Large intestine (tissue), 3 donors: ENCODE measurements at regions not wholly inside any gene's neighbourhood (a gene's known extent, or its start where the extent isn't known, plus 50 kb on each side); places are given as distances from the start of the nearest gene placed in this dataset.

ENCODE experiments used
- DNase-seq, 2 donors: peaks; one replicate each; pipeline versions ENCODE4 v3.0.0 to v3.0.0-alpha.2; 2013
- H3K27ac ChIP-seq: one replicate; pipeline ENCODE4 v1.5.1; 2013; ENCODE audit warnings: low read length
- H3K27me3 ChIP-seq: 2 replicates; pipeline ENCODE4 v1.6.1; 2013; ENCODE audit warnings: low read length; ENCODE audit not compliant: control insufficient read depth, insufficient read depth
- H3K36me3 ChIP-seq: 2 replicates; pipeline ENCODE4 v1.6.1; 2013; ENCODE audit warnings: low read length; ENCODE audit not compliant: control insufficient read depth, insufficient read depth
- H3K4me1 ChIP-seq: one replicate; pipeline ENCODE4 v1.6.1; 2013; ENCODE audit warnings: low read length; ENCODE audit not compliant: control insufficient read depth, insufficient read depth
- H3K4me3 ChIP-seq: one replicate; pipeline ENCODE4 v1.5.1; 2013; ENCODE audit warnings: low read length
- H3K9me3 ChIP-seq: one replicate; pipeline ENCODE4 v1.6.1; 2013; ENCODE audit warnings: mild to moderate bottlenecking, low read depth, low read length, moderate library complexity; ENCODE audit not compliant: control insufficient read depth
- WGBS: methylation state at CpG from one replicate; pipeline ENCODE4 v1.1.5; 2013; ENCODE audit warnings: low lambda C conversion rate; ENCODE audit not compliant: insufficient coverage; 5-methylcytosine and 5-hydroxymethylcytosine counted together

DNA sequence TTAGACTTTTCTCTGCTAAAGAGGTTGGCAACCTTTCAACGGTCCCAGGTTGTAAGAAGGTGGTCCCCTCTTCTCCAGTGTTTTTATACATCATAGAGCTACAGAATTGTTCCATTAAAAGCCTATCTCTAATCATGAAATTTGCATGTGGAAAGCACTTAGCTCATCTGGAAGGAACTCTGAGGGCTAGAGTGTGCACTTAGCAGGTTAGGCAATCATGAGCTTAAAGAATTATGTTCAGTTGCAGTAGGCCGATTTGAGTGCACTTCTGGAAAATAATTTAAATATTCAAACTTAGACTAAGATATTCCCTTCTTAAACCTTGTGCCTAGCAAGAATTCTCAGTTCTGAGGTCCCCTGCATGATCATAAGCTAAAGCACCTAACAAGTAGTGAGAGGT is 468.7 kb downstream of the SPATA31D1 start:
- H3K27ac ChIP-seq: no peak overlapping the region
- H3K4me1 ChIP-seq: peaks cover 5% of the 10 kb centered on the region
- no peak for DNase-seq
- H3K36me3 ChIP-seq: no peaks in the 10 kb centered on the region
- no peaks in the 10 kb centered on the region for H3K9me3 ChIP-seq
- no CpG with 5 or more reads among the region's 2 CpGs for WGBS
- H3K27me3 ChIP-seq: no peaks in the 10 kb centered on the region
- no peak overlapping the region for H3K4me3 ChIP-seq

DNA sequence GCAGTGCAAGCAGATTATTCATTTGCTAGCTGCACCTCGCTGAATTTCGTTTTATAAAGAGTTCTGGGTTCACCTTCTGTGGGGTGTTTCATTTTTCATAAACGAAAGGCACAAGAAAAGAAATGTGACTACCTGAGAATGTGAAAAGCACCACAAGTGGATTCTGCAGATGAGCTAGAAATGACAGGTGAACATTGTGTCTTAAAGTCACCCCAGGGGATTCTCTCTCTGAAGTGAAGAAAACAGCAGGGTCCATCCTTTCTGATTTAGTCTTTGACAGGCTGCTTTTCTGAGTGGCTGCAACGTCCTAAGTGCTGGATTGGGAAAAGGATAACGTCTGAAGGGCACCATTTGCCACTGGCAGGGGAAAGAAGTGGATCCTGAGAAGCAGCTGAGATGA is 469.3 kb downstream of the SPATA31D1 start:
- Histone ChIP-seq H3K4me3 (no peak overlapping the region), H3K4me1 (peaks cover 5% of the 10 kb centered on the region), H3K36me3 (no peaks in the 10 kb centered on the region), H3K27me3 (no peaks in the 10 kb centered on the region), H3K9me3 (no peaks in the 10 kb centered on the region), H3K27ac (no peak overlapping the region)
- DNase-seq: no peak
- 100% methylated on average over 1 of the region's 5 CpGs for WGBS

DNA sequence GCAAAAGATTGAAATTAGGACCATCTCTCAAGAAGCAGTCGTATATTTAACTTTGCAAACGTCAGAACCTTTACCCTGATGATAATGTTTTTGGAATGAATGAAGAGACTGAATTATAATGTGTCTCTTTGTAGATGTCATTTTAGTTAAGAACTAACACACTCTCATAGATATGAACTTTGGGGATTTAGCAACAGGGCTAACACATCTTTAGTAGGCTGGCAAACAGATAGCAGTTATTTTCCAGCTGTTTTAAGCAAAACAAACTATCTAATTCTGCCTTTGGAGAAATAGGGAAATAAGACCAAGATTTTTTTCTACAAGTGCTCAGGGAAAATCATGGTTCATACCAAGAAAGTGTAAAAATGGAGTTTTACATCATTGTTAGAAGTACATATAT is 469.7 kb downstream of the SPATA31D1 start:
- Histone ChIP-seq H3K27me3 (no peaks in the 10 kb centered on the region), H3K27ac (no peak overlapping the region), H3K9me3 (no peaks in the 10 kb centered on the region), H3K4me1 (peaks cover 5% of the 10 kb centered on the region), H3K4me3 (no peak overlapping the region), H3K36me3 (no peaks in the 10 kb centered on the region)
- no peak for DNase-seq
- WGBS: 100% methylated on average over 2 of the region's 2 CpGs

DNA sequence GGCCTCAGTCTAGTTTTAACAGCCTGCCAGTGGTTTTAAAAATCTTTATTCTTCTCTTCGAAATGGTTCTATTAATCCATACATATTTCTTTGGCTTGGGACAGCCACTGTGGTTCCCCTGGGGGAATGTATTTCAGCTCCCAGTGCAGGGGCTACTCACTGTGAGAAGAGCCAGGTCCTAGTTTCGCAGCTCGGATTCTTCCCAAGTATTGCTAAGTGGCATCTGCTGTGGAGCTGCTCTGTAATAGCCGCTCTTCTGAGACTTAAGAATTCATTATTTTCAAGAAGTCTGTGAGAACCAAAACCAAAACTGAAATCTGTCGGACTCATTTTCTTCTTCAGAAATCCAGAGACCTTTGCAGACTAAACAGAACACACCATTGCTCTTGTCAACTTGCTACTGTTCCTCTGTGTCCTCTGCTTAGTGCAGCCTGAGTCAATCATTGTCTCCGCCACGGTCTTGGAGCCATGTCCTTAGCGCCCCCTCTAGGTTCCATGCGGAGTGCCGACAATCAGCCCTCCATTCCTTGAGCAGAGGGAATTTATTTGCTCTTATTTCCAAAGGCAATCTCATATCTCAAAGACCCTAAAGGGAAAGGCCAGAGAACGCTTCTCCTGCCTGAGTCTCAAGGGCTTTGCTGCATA is 478.2 kb downstream of the SPATA31D1 start:
- WGBS: 100% methylated on average over 2 of the region's 11 CpGs
- peak; percentile 20 to 36 for DNase-seq
- Histone ChIP-seq H3K9me3 (no peaks in the 10 kb centered on the region), H3K4me1 (no peaks in the 10 kb centered on the region), H3K27ac (no peak overlapping the region), H3K27me3 (no peaks in the 10 kb centered on the region), H3K4me3 (no peak overlapping the region), H3K36me3 (no peaks in the 10 kb centered on the region)

DNA sequence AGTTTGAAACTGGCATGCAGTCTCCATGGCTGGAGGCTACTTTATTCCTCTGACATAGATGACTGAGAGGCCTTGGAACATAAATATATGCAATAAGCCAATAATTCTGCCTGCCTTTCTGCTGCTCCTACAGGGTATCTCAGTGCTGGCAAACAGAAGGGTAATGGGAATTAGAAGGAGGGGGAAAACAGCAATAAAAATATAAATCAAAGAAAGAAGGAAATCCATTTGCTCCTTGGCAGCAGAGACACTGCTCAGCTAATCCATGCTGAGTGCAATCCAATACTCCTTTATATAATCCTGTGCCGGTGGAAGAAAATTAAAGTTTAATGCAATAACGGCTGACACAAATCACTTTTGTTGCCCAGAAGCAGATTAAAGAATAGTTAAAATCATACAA is 478.9 kb downstream of the SPATA31D1 start:
- Histone ChIP-seq H3K27ac (no peak overlapping the region), H3K4me1 (no peaks in the 10 kb centered on the region), H3K4me3 (no peak overlapping the region), H3K36me3 (no peaks in the 10 kb centered on the region), H3K9me3 (no peaks in the 10 kb centered on the region), H3K27me3 (no peaks in the 10 kb centered on the region)
- DNase-seq: no peak
- WGBS: 33% methylated on average over 1 of the region's 2 CpGs

DNA sequence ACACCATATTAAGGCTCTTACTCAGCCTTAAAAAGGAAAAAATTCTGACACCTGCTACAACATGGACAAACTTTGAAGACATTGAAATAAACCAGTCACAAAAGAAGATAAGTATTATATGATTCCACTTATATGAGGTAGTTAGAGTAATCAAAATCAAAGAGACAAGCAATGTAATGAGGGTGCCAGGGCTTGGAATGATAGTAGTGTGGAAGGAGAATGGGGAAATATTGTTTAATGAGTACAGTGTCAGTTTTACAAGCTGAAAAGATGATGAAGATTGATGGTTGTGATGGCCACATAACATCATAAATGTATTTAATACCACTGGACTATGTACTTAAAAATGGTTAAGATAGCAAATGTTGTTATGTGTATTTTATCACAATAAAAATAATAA is 485.7 kb downstream of the SPATA31D1 start:
- no peak overlapping the region for H3K27ac ChIP-seq
- H3K4me1 ChIP-seq: no peaks in the 10 kb centered on the region
- no peak for DNase-seq
- no peak overlapping the region for H3K4me3 ChIP-seq
- no peaks in the 10 kb centered on the region for H3K27me3 ChIP-seq
- H3K36me3 ChIP-seq: no peaks in the 10 kb centered on the region
- no peaks in the 10 kb centered on the region for H3K9me3 ChIP-seq

DNA sequence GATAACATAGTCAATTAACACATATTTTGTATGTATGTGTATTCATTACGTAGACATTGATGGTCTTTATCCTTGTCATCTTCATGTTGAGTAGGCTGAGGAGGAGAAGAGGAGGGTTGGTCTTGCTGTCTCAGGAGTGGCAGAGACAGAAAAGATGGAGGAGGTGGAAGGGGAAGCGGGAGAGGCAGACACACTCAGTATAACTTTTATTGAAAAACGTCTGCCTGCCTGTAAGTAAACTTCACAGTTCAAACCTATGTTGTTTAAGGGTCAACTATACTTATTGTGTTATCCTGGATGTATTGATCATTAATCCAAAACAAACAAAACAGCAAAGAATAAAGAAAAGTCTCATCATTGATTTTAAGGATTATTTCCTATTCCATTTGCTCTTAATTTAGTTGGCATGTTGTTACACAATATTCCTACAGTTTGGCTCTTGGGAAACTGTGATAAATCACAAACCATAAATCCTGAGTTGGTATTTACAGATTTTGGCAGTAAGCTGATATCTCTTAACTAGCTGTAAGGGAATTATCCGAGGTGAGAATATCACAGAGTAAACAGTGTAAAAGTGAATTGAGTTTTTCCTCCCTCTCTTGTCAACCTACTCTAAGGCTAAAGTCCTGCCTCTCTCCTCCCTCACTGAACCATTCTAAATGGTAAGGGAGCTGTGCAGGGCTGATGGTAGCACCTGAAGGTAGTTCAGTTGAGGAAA is 487.2 kb downstream of the SPATA31D1 start:
- DNase-seq: peak in 1 of 2 donors; percentile 18
- Histone ChIP-seq H3K36me3 (no peaks in the 10 kb centered on the region), H3K27me3 (no peaks in the 10 kb centered on the region), H3K4me3 (no peak overlapping the region), H3K4me1 (no peaks in the 10 kb centered on the region), H3K27ac (no peak overlapping the region), H3K9me3 (no peaks in the 10 kb centered on the region)
- 0% methylated on average over 1 of the region's 4 CpGs for WGBS

DNA sequence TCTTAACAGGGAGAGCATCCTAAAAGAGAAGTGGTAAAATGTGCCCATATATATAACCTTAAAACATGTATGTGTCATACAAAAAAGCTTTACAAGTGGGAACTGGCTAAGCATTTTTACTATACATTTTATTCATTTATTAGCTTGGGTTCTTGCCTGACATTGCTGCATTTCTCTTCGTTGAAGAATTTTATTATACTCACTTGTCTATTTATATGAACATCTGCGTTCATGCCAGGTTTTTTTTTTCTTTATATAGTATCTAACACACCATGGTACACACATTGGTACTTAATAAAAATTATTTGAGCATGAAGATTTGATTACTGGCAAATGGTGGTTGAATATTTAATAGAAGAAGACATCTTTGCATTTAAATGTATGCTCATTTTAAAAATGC is 492.3 kb downstream of the SPATA31D1 start:
- Histone ChIP-seq H3K27me3 (peaks cover 2% of the 10 kb centered on the region), H3K36me3 (no peaks in the 10 kb centered on the region), H3K4me3 (no peak overlapping the region), H3K4me1 (no peaks in the 10 kb centered on the region), H3K9me3 (no peaks in the 10 kb centered on the region), H3K27ac (no peak overlapping the region)
- no peak for DNase-seq
- WGBS: 83% methylated on average over 1 of the region's 2 CpGs

DNA sequence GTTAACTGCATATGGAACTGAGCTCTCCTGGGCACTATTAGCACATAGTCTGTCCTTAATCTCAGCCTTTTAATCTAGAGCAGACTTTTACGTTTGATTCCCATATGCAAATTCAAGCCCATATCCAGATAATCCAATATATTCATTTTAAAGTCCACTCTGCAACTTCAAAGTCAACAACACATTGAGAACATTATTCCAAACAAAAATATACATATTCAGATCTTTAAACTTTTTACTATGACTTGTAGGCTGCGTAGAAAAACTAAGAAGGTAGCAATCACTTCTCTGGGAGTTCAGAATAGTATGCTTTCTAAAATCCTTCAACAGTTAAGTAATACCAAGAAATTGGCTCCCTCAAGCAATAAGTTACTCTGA is 499.4 kb downstream of the SPATA31D1 start:
- Histone ChIP-seq H3K4me1 (no peaks in the 10 kb centered on the region), H3K27ac (no peak overlapping the region), H3K36me3 (no peaks in the 10 kb centered on the region), H3K4me3 (no peak overlapping the region), H3K9me3 (no peaks in the 10 kb centered on the region), H3K27me3 (no peaks in the 10 kb centered on the region)
- DNase-seq: no peak
- no CpG with 5 or more reads among the region's 2 CpGs for WGBS

DNA sequence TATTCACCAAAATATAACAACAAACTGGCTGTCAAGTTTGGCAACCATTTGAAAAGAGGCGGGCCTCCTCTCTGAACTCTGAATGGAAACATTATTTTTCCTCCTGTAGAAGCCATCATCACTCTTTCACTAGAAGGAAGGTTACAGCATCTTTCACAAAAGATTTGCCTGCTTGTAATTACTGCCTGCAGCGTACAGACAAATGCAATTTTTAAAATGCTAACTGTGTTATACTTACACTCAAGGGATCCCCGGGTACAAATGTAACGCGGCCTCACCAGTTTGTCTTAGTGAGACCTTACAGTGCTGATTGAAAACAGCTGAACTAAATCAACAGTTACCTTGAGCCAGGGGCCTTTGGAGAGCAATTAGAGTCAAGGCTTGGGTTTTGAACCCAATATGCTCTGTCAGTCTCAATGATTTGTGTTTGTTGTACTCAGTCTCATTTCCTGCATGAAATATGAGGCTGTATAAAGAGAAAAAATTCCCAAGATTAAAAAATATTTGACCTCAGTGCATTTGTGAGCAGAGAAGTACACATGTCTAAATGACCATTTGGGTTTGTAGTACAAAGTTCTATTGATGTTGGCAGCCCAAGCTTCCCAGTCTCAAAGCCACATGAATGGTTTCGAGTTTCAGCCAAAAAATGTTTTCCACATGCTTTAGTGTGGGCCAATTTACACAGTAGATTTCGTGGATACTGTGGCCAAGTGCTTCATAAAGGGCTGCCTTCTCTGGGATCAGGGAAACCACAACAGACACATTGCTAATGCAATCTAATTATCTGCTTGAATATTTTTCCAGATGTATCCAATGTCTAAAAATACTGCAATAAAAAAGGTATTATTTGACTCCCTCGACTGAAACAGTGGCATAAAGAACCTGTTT is 500.0 kb downstream of the SPATA31D1 start:
- Histone ChIP-seq H3K27me3 (no peaks in the 10 kb centered on the region), H3K9me3 (no peaks in the 10 kb centered on the region), H3K27ac (no peak overlapping the region), H3K4me1 (no peaks in the 10 kb centered on the region), H3K4me3 (no peak overlapping the region), H3K36me3 (no peaks in the 10 kb centered on the region)
- WGBS: 67% methylated on average over 1 of the region's 8 CpGs
- peak in 1 of 2 donors; percentile 22 for DNase-seq
